Neural cell (in vitro differentiated cells): ENCODE measurements at regions not wholly inside any gene's neighbourhood (a gene's known extent, or its start where the extent isn't known, plus 50 kb on each side); places are given as distances from the start of the nearest gene placed in this dataset.

Source experiments
- H2AFZ ChIP-seq: fragments of 200-600, 300-800 bp; sonication (generic), shearing (Covaris generic); 2 replicates; pipeline ENCODE4 v1.6.0; 2014; ENCODE audit warnings: low read depth, mild to moderate bottlenecking, antibody characterized with exemption, low read length, moderate library complexity
- H3F3A ChIP-seq: fragments of 200-600 bp; shearing (Covaris generic); 2 replicates; pipeline ENCODE4 v1.6.1; 2016; ENCODE audit warnings: mild to moderate bottlenecking, moderate library complexity, mixed read lengths, antibody characterized with exemption, low read length; ENCODE audit not compliant: insufficient read depth, poor library complexity, severe bottlenecking
- H3K27ac ChIP-seq: fragments of 200-600, 300-800 bp; sonication (generic), shearing (Covaris generic); 2 replicates; pipeline ENCODE4 v1.5.1; 2014; ENCODE audit warnings: mild to moderate bottlenecking, low read length, moderate library complexity
- H3K27me3 ChIP-seq: fragments of 300-800, 200-600 bp; sonication (generic), shearing (Covaris generic); 2 replicates; pipeline ENCODE4 v1.6.0; 2014; ENCODE audit warnings: mild to moderate bottlenecking, low read depth, low read length, moderate library complexity; ENCODE audit not compliant: insufficient read depth
- H3K36me3 ChIP-seq: fragments of 300-800, 200-600 bp; sonication (generic), shearing (Covaris generic); 2 replicates; pipeline ENCODE4 v1.5.1; 2014; ENCODE audit warnings: mild to moderate bottlenecking, antibody characterized with exemption, low read length, moderate library complexity; ENCODE audit not compliant: insufficient read depth
- H3K4me2 ChIP-seq: fragments of 300-800, 200-600 bp; sonication (generic), shearing (Covaris generic); 2 replicates; pipeline ENCODE4 v1.6.0; 2014; ENCODE audit warnings: mild to moderate bottlenecking, low read length
- H3K4me3 ChIP-seq: fragments of 300-800, 200-600 bp; sonication (generic), shearing (Covaris generic); 2 replicates; pipeline ENCODE4 v1.5.1; 2014; ENCODE audit warnings: mild to moderate bottlenecking, low read length, moderate library complexity
- H3K79me2 ChIP-seq: fragments of 200-600 bp; shearing (Covaris generic); replicated peaks from 2 replicates; pipeline ENCODE4 v1.6.0; 2014; ENCODE audit warnings: mild to moderate bottlenecking, low read length, moderate library complexity; ENCODE audit not compliant: insufficient read depth
- H3K9ac ChIP-seq: fragments of 300-800, 200-600 bp; sonication (generic), shearing (Covaris generic); 2 replicates; pipeline ENCODE4 v1.6.1; 2016; ENCODE audit warnings: mild to moderate bottlenecking, low read length, mixed read lengths
- H3K9me2 ChIP-seq: fragments of 200-600 bp; shearing (Covaris generic); 2 replicates; pipeline ENCODE4 v1.6.1; 2016; ENCODE audit warnings: mild to moderate bottlenecking, low read length, mixed read lengths; ENCODE audit not compliant: insufficient read depth
- H3K9me3 ChIP-seq: fragments of 200-600, 300-800 bp; sonication (generic), shearing (Covaris generic); 2 replicates; pipeline ENCODE4 v1.6.1; 2016; ENCODE audit warnings: mild to moderate bottlenecking, mixed run types, low read length, moderate library complexity, mixed read lengths
- H4K20me1 ChIP-seq: fragments of 200-600 bp; shearing (Covaris generic); 2 replicates; pipeline ENCODE4 v1.6.1; 2016; ENCODE audit warnings: mild to moderate bottlenecking, mixed run types; ENCODE audit not compliant: insufficient read depth
- EP300 ChIP-seq: fragments of 450-650 bp; conservative IDR thresholded peaks from 2 replicates; pipeline ENCODE4 v1.6.1; 2014; ENCODE audit warnings: antibody characterized with exemption, mild to moderate bottlenecking, moderate library complexity; ENCODE audit not compliant: poor library complexity, severe bottlenecking
- EZH2 ChIP-seq: fragments of 200-600, 300-800 bp; shearing (Covaris generic), sonication (generic); IDR thresholded peaks from 2 replicates; pipeline ENCODE4 v1.6.1; 2014; ENCODE audit warnings: antibody characterized with exemption, low read length, borderline replicate concordance, mild to moderate bottlenecking; ENCODE audit not compliant: insufficient read depth, poor library complexity, severe bottlenecking
- MXI1 ChIP-seq: fragments of 450-650 bp; conservative IDR thresholded peaks from 2 replicates; pipeline ENCODE4 v1.6.1; 2014; ENCODE audit warnings: antibody characterized with exemption, mild to moderate bottlenecking; ENCODE audit not compliant: poor library complexity, severe bottlenecking
- POLR2AphosphoS5 ChIP-seq: IDR thresholded peaks from 2 replicates; pipeline ENCODE4 v1.6.1; 2012
- RAD21 ChIP-seq: fragments of 450-650 bp; conservative IDR thresholded peaks from 2 replicates; pipeline ENCODE4 v1.6.1; 2014; ENCODE audit warnings: antibody characterized with exemption, mild to moderate bottlenecking, moderate library complexity
- REST ChIP-seq: IDR thresholded peaks from 2 replicates; pipeline ENCODE4 v1.6.1; 2012; ENCODE audit warnings: borderline replicate concordance
- SMC3 ChIP-seq: fragments of 450-650 bp; conservative IDR thresholded peaks from 2 replicates; pipeline ENCODE4 v1.6.1; 2014; ENCODE audit warnings: antibody characterized with exemption, mild to moderate bottlenecking, moderate library complexity; ENCODE audit not compliant: poor library complexity
- TAF1 ChIP-seq: IDR thresholded peaks from 2 replicates; pipeline ENCODE4 v1.6.1; 2012; ENCODE audit warnings: low read depth
- TF ChIP-seq, protein P1 (sequence below): fragments of 450-650 bp; IDR thresholded peaks from 2 replicates; pipeline ENCODE4 v1.5.1; 2014; ENCODE audit warnings: antibody characterized with exemption, mild to moderate bottlenecking, moderate library complexity; ENCODE audit not compliant: poor library complexity, severe bottlenecking

- Histone ChIP-seq H3F3A (no peaks in the 10 kb centered on the region), H3K27me3 (no peaks in the 10 kb centered on the region), H2AFZ (no peak overlapping the region), H3K4me2 (no peak overlapping the region), H3K79me2 (no peaks in the 10 kb centered on the region), H3K4me3 (no peak overlapping the region), H4K20me1 (no peaks in the 10 kb centered on the region), H3K27ac (no peak overlapping the region), H3K9me2 (no peaks in the 10 kb centered on the region), H3K9me3 (no peaks in the 10 kb centered on the region), H3K36me3 (no peaks in the 10 kb centered on the region), H3K9ac (no peak overlapping the region)
- no peak for TF ChIP-seq EZH2
- no peak for TF ChIP-seq SMC3
- no peak for TF ChIP-seq EP300
- no peak for TF ChIP-seq POLR2AphosphoS5
- TF ChIP-seq RAD21, result no peak
- no peak for TF ChIP-seq TAF1
- TF ChIP-seq REST, result no peak
- TF ChIP-seq, protein P1, sequence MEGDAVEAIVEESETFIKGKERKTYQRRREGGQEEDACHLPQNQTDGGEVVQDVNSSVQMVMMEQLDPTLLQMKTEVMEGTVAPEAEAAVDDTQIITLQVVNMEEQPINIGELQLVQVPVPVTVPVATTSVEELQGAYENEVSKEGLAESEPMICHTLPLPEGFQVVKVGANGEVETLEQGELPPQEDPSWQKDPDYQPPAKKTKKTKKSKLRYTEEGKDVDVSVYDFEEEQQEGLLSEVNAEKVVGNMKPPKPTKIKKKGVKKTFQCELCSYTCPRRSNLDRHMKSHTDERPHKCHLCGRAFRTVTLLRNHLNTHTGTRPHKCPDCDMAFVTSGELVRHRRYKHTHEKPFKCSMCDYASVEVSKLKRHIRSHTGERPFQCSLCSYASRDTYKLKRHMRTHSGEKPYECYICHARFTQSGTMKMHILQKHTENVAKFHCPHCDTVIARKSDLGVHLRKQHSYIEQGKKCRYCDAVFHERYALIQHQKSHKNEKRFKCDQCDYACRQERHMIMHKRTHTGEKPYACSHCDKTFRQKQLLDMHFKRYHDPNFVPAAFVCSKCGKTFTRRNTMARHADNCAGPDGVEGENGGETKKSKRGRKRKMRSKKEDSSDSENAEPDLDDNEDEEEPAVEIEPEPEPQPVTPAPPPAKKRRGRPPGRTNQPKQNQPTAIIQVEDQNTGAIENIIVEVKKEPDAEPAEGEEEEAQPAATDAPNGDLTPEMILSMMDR, result no peak
- TF ChIP-seq MXI1, result no peak
Measured at GRCh38 chr12:74641262-74641661, 103.6 kb downstream of the ATXN7L3B start.

DNA sequence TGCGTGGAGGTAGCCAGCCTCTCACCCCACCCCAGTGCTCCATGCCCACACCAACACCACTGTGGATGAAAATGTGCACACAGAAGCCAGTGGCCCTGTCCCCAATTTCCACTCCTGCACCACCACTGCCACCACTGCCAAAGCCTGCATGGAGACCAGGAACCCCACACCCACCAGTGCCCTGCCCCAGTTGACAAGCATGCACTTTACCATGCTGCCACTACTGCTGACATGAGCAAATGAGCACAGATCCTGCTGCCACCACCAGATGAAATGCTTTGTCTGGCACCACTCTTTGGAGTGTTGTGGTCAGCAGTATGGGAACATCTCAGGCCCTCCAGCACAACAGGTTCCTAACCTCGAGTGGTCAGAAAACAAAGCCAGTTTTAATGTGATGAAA, 104.1 kb downstream of the ATXN7L3B start:
- no peak overlapping the region for H3K9ac ChIP-seq
- no peaks in the 10 kb centered on the region for H3K27me3 ChIP-seq
- H2AFZ ChIP-seq, result no peak overlapping the region
- no peaks in the 10 kb centered on the region for H3K36me3 ChIP-seq
- no peaks in the 10 kb centered on the region for H3K9me2 ChIP-seq
- TF ChIP-seq REST (no peak), TAF1 (no peak), EP300 (no peak), POLR2AphosphoS5 (no peak), EZH2 (no peak), RAD21 (no peak), SMC3 (no peak), MXI1 (no peak)
- TF ChIP-seq, protein P1, result no peak
- no peak overlapping the region for H3K4me2 ChIP-seq
- no peak overlapping the region for H3K27ac ChIP-seq
- H4K20me1 ChIP-seq, result no peaks in the 10 kb centered on the region
- H3K79me2 ChIP-seq, result no peaks in the 10 kb centered on the region
- no peaks in the 10 kb centered on the region for H3F3A ChIP-seq
- H3K9me3 ChIP-seq, result no peaks in the 10 kb centered on the region
- H3K4me3 ChIP-seq, result no peak overlapping the region
